Activated CD4-positive, alpha-beta T cell treated with anti-CD3 and anti-CD28 coated beads, Interleukin-2, amount 50 U/mL, for 16 hours (primary cell): ENCODE measurements at regions not wholly inside any gene's neighbourhood (a gene's known extent, or its start where the extent isn't known, plus 50 kb on each side); places are given as distances from the start of the nearest gene placed in this dataset.
"Not testable (repeated sequence)": the region's sequence is repeated elsewhere in the genome, so short reads cannot be mapped to it uniquely, and the experiment has no call there.

Source experiments
- DNase-seq: peaks from one replicate; pipeline ENCODE4 v3.0.0-alpha.2; 2020

GRCh38 chr21:35275776-35276175 is 226.7 kb upstream of the RUNX1 start:
- DNase-seq: no peak

- no peak for DNase-seq
Observed at GRCh38 chr21:35274923-35275322, 225.8 kb upstream of the RUNX1 start.

GRCh38 chr21:35274090-35274489 is 225.0 kb upstream of the RUNX1 start:
- no peak for DNase-seq

GRCh38 chr21:35273333-35273732 is 224.2 kb upstream of the RUNX1 start:
- DNase-seq: no peak

- not testable (repeated sequence) for DNase-seq
Observed at GRCh38 chr21:35271344-35272118, 222.4 kb upstream of the RUNX1 start.

GRCh38 chr21:35268817-35269216 is 219.7 kb upstream of the RUNX1 start:
- no peak for DNase-seq

- no peak for DNase-seq
Observed at GRCh38 chr21:35268261-35268660, 219.2 kb upstream of the RUNX1 start.

- DNase-seq: no peak
Observed at GRCh38 chr21:35266546-35266945, 217.4 kb upstream of the RUNX1 start.

- DNase-seq: no peak
Observed at GRCh38 chr21:35265170-35265877, 216.2 kb upstream of the RUNX1 start.

GRCh38 chr21:35259457-35259856 is 210.4 kb upstream of the RUNX1 start:
- no peak for DNase-seq

- no peak for DNase-seq
Observed at GRCh38 chr21:35258521-35258920, 209.4 kb upstream of the RUNX1 start.

GRCh38 chr21:35257413-35257812 is 208.3 kb upstream of the RUNX1 start:
- no peak for DNase-seq

- no peak for DNase-seq
Observed at GRCh38 chr21:35256468-35256988, 207.4 kb upstream of the RUNX1 start.

GRCh38 chr21:35254765-35255138 is 205.7 kb upstream of the RUNX1 start:
- DNase-seq: no peak

- DNase-seq: no peak
Observed at GRCh38 chr21:35254006-35254764, 205.1 kb upstream of the RUNX1 start.

- DNase-seq: peak; percentile 82
Observed at GRCh38 chr21:35252831-35253230, 203.7 kb upstream of the RUNX1 start.

- DNase-seq: no peak
Observed at GRCh38 chr21:35249636-35250035, 200.5 kb upstream of the RUNX1 start.

GRCh38 chr21:35245879-35246278 is 196.8 kb upstream of the RUNX1 start:
- DNase-seq: no peak

GRCh38 chr21:35244514-35244913 is 195.4 kb upstream of the RUNX1 start:
- DNase-seq: no peak

- DNase-seq: no peak
Observed at GRCh38 chr21:35243171-35243570, 194.1 kb upstream of the RUNX1 start.

- DNase-seq: no peak
Observed at GRCh38 chr21:35239811-35240219, 190.7 kb upstream of the RUNX1 start.

GRCh38 chr21:35238119-35238518 is 189.0 kb upstream of the RUNX1 start:
- DNase-seq: no peak

- DNase-seq: no peak
Observed at GRCh38 chr21:35237287-35237686, 188.2 kb upstream of the RUNX1 start.

- peak; percentile 46 for DNase-seq
Observed at GRCh38 chr21:35236090-35236489, 187.0 kb upstream of the RUNX1 start.
